ENCODE measurements at regions not wholly inside any gene's neighbourhood (a gene's known extent, or its start where the extent isn't known, plus 50 kb on each side); places are given as distances from the start of the nearest gene placed in this dataset.

- Histone ChIP-seq H3K27me3 (no peaks in the 10 kb centered on the region), H3K4me3 (no peak overlapping the region), H3K4me1 (no peaks in the 10 kb centered on the region), H3K27ac (no peak overlapping the region), H3K9me3 (no peaks in the 10 kb centered on the region), H3K36me3 (no peaks in the 10 kb centered on the region)
- 75% methylated on average over 2 of the region's 2 CpGs for WGBS
- DNase-seq (ENCODE audit: low spot score in 2 of 2), result no peak
- TF ChIP-seq CTCF (IDR thresholded peaks at IDR 0.05) (no peak), POLR2AphosphoS5 (IDR thresholded peaks at IDR 0.05) (no peak), POLR2A (IDR thresholded peaks at IDR 0.05) (no peak), EP300 (IDR thresholded peaks at IDR 0.05) (no peak)
Observed at GRCh38 chr4:11931266-11931820, 502.6 kb upstream of the HS3ST1 start.

- no peaks in the 10 kb centered on the region for H3K4me1 ChIP-seq
- H3K4me3 ChIP-seq, result no peak overlapping the region
- no peaks in the 10 kb centered on the region for H3K27me3 ChIP-seq
- H3K36me3 ChIP-seq, result no peaks in the 10 kb centered on the region
- 65% methylated on average over 1 of the region's 1 CpG for WGBS
- no peaks in the 10 kb centered on the region for H3K9me3 ChIP-seq
- no peak overlapping the region for H3K27ac ChIP-seq
- no peak for DNase-seq (ENCODE audit: low spot score in 2 of 2)
- TF ChIP-seq POLR2AphosphoS5 (IDR thresholded peaks at IDR 0.05), result no peak
- no peak for TF ChIP-seq CTCF (IDR thresholded peaks at IDR 0.05)
- TF ChIP-seq EP300 (IDR thresholded peaks at IDR 0.05), result no peak
- TF ChIP-seq POLR2A (IDR thresholded peaks at IDR 0.05), result no peak
Observed at GRCh38 chr4:11929080-11929479, 500.4 kb upstream of the HS3ST1 start.

GRCh38 chr4:11919316-11919715, 490.6 kb upstream of the HS3ST1 start:
- no peak for DNase-seq (ENCODE audit: low spot score in 2 of 2)
- no peaks in the 10 kb centered on the region for H3K27me3 ChIP-seq
- H3K4me3 ChIP-seq, result no peak overlapping the region
- TF ChIP-seq POLR2AphosphoS5 (IDR thresholded peaks at IDR 0.05) (no peak), EP300 (IDR thresholded peaks at IDR 0.05) (no peak), POLR2A (IDR thresholded peaks at IDR 0.05) (no peak), CTCF (IDR thresholded peaks at IDR 0.05) (no peak)
- no peaks in the 10 kb centered on the region for H3K9me3 ChIP-seq
- H3K36me3 ChIP-seq, result no peaks in the 10 kb centered on the region
- no peak overlapping the region for H3K27ac ChIP-seq
- 83% methylated on average over 1 of the region's 1 CpG for WGBS
- H3K4me1 ChIP-seq, result no peaks in the 10 kb centered on the region

GRCh38 chr4:11914406-11914805, 485.7 kb upstream of the HS3ST1 start:
- TF ChIP-seq POLR2A (IDR thresholded peaks at IDR 0.05), result no peak
- TF ChIP-seq POLR2AphosphoS5 (IDR thresholded peaks at IDR 0.05), result no peak
- H3K4me3 ChIP-seq, result no peak overlapping the region
- H3K36me3 ChIP-seq, result no peaks in the 10 kb centered on the region
- DNase-seq (ENCODE audit: low spot score in 2 of 2), result no peak
- H3K27ac ChIP-seq, result no peak overlapping the region
- H3K4me1 ChIP-seq, result no peaks in the 10 kb centered on the region
- H3K9me3 ChIP-seq, result no peaks in the 10 kb centered on the region
- 38% methylated on average over 1 of the region's 1 CpG for WGBS
- no peaks in the 10 kb centered on the region for H3K27me3 ChIP-seq

GRCh38 chr4:11912886-11913285, 484.2 kb upstream of the HS3ST1 start:
- Histone ChIP-seq H3K27me3 (no peaks in the 10 kb centered on the region), H3K4me3 (no peak overlapping the region), H3K9me3 (no peaks in the 10 kb centered on the region), H3K4me1 (no peaks in the 10 kb centered on the region), H3K27ac (no peak overlapping the region), H3K36me3 (no peaks in the 10 kb centered on the region)
- DNase-seq (ENCODE audit: low spot score in 2 of 2), result no peak
- TF ChIP-seq CTCF (IDR thresholded peaks at IDR 0.05), result no peak

GRCh38 chr4:11910812-11911211, 482.1 kb upstream of the HS3ST1 start:
- no peaks in the 10 kb centered on the region for H3K36me3 ChIP-seq
- H3K4me3 ChIP-seq, result no peak overlapping the region
- no peak overlapping the region for H3K27ac ChIP-seq
- no peak for DNase-seq (ENCODE audit: low spot score in 2 of 2)
- no peaks in the 10 kb centered on the region for H3K9me3 ChIP-seq
- TF ChIP-seq CTCF (IDR thresholded peaks at IDR 0.05), result no peak
- no peak for TF ChIP-seq EP300 (IDR thresholded peaks at IDR 0.05)
- no peak for TF ChIP-seq POLR2A (IDR thresholded peaks at IDR 0.05)
- no peak for TF ChIP-seq POLR2AphosphoS5 (IDR thresholded peaks at IDR 0.05)
- H3K27me3 ChIP-seq, result no peaks in the 10 kb centered on the region
- H3K4me1 ChIP-seq, result no peaks in the 10 kb centered on the region
- WGBS, result 39% methylated on average over 3 of the region's 3 CpGs
